Epithelial cell of esophagus (primary cell): ENCODE measurements at regions not wholly inside any gene's neighbourhood (a gene's known extent, or its start where the extent isn't known, plus 50 kb on each side); places are given as distances from the start of the nearest gene placed in this dataset.

Experiments used
- DNase-seq: peaks from one replicate; pipeline ENCODE4 v3.0.0; 2010; ENCODE audit warnings: low read depth
- H3K4me3 ChIP-seq: 2 replicates; pipeline ENCODE4 v1.5.1; 2011; ENCODE audit warnings: mild to moderate bottlenecking, low read length, control low read depth
- TF ChIP-seq, protein P1 (sequence below): IDR thresholded peaks from 2 replicates; pipeline ENCODE4 v1.5.1; 2011; ENCODE audit warnings: low read depth, mild to moderate bottlenecking, low read length, control low read depth, inconsistent platforms; ENCODE audit not compliant: insufficient read depth; ENCODE audit errors: missing control alignments

DNA sequence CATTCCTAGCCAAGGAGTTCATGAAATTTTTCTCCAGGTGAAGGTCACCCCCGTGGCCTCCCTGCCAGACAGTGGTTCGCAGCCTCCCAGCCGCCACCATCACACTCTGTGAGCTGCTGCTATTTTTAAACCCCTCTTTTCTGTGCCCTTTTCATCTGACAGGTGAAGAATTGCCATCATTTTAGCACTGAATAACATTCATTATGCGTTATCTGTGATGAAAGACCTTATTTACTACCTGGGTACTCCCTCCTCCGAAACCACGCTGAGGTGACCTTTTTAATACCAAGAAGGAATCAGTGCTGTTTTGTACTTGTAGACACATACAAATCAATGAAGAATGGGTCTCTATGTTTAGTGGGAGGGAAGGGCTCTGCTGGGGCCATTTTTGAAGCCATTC is 148.9 kb upstream of the GPR12 start:
- TF ChIP-seq, protein P1, sequence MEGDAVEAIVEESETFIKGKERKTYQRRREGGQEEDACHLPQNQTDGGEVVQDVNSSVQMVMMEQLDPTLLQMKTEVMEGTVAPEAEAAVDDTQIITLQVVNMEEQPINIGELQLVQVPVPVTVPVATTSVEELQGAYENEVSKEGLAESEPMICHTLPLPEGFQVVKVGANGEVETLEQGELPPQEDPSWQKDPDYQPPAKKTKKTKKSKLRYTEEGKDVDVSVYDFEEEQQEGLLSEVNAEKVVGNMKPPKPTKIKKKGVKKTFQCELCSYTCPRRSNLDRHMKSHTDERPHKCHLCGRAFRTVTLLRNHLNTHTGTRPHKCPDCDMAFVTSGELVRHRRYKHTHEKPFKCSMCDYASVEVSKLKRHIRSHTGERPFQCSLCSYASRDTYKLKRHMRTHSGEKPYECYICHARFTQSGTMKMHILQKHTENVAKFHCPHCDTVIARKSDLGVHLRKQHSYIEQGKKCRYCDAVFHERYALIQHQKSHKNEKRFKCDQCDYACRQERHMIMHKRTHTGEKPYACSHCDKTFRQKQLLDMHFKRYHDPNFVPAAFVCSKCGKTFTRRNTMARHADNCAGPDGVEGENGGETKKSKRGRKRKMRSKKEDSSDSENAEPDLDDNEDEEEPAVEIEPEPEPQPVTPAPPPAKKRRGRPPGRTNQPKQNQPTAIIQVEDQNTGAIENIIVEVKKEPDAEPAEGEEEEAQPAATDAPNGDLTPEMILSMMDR, result no peak
- no peak overlapping the region for H3K4me3 ChIP-seq
- DNase-seq, result no peak

DNA sequence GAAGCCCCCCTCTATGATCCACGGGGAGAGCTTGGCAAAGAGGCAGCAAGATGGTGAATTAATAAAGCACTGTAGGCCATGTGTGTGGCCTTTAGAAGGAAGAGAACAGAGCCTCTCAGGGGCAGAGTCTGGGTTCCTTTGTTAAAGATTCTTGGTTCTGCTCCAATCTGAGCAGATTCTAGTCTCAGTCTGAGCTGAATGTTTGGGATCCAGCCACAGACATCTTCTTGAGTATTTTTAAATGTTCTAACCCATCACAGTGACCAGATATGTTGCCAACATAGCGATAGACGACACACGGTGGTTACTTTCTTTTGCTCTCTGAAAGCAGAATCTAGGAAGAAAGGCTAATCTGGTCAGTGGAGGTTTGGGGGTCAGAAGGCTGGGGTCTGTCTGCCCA is 147.5 kb upstream of the GPR12 start:
- TF ChIP-seq, protein P1, result no peak
- no peak overlapping the region for H3K4me3 ChIP-seq
- DNase-seq, result no peak

DNA sequence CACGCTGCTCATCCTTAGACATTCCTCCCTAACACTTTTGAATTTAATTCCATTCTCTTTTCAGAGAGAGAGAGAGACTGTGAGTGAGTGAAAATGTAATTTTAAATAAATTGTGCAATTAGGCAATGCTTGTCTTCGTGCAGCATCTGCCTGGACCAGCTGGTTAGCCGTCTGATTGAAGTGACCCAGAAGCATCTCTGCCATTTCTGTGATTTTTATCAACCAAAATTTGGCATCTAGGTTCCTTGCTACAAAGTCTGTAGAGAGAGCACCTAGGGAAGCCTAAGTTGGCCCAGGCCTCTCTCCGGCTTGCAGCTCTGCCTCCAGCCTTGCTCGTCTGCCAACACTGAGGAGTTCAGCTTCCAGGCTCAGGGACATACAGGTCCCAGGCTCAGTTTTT is 138.6 kb upstream of the GPR12 start:
- DNase-seq, result no peak
- TF ChIP-seq, protein P1, result no peak
- no peak overlapping the region for H3K4me3 ChIP-seq

DNA sequence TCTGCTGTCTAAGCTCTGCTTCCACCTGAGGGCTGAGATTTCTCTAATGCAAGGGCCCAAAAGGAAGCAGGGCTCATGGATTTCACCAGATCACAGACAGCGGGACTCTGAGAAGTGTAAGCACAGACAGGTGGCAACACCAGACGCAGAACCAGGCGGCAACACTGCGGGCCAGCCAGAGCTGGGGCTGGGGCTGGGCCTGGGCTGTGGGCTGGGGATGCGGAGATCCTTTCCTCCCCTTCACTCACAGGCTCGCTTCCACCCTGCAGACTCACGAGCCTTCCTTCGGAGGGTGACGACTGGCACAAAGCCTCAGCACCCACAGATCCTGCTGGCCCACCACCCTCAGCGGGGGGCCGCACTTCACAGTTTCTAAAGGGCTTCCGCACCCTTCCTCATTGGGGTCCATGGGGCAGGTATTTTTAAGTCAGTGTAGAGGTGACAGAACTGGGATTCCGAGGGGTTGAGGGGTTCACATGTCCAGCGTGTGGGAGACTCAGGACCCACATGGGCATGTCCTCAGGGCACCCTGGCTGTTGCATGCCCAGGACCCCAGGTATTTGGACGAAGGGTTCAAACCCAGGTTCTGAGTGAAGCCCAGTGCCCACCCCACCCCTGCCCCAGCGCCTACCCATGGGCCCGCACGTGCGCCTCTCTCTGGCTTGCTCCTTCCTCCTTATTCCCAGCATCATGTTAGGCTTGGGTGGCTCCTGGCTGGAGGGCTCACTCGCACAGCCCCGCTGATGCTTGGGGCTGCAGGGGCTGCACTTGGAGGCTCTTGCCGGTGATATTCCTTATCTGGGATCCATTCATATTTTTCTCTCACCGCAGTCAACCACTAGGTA is 137.3 kb upstream of the GPR12 start:
- TF ChIP-seq, protein P1, result no peak
- no peak for DNase-seq
- H3K4me3 ChIP-seq, result no peak overlapping the region

DNA sequence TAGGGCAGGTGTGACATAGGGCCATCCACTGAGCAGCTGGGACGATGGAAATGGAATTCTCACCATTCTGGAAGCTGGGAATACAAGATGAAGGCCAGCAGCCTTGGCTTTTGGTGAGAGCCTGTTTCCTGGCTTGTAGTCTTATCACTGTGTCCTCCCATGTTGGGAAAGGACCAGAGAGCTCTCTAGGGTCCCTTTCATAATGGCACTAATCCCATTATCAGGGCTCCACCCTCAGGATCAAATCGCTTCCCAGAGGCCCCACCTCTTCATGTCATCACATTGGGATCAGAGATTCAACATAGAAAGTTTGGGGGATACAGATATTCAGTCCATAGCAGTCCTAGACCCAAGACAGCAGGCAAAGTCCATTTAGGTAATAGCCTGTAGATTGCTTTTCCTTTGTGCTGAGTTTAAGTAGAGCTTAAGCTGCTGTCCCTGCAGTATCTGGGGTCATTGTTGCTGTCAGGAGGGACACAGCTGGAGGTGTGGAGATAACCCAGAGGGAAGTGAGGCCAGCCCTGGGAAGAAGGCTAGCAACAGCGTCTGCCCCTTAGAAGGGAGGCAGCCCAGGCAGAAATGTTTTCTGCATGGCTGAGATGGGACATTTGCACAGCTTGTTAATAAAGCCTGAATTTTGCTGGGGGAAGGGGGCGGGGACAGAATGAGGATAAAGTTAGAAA is 136.5 kb upstream of the GPR12 start:
- H3K4me3 ChIP-seq, result no peak overlapping the region
- DNase-seq, result no peak
- TF ChIP-seq, protein P1, result no peak

DNA sequence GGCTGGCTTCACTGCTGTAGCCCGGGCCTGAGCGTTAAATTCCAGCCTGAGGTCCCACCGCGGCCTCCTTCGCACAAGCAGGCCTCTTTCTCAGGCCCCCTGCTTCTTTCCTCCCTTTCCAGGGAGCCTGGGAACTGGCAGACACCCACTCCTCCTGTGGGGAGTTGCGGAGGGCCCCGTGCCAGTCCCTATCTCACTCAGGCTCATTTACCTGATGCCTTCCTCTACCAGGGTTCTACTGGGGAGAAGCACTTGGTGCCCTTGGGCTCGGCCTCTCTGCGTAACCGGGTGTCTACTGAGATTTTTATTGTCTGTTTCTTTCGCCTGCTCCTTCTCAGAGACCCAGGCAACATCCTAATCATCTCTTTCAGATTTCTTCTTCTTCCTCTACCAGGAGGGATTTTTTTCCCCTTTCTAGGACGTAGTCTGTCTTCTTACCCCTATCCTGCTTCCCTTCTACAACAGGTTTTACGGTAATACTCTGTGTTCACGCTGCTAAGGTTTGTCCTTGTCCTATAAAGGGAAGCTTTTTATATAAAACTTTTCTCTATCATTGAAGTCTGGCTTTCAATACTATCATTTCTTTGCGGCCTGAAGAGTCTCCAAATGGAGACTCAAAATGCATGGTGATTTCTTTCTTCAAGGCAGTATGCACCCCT is 135.4 kb upstream of the GPR12 start:
- no peak for DNase-seq
- H3K4me3 ChIP-seq, result no peak overlapping the region
- TF ChIP-seq, protein P1, result no peak
